ENCODE measurements at regions not wholly inside any gene's neighbourhood (a gene's known extent, or its start where the extent isn't known, plus 50 kb on each side); places are given as distances from the start of the nearest gene placed in this dataset.

DNA sequence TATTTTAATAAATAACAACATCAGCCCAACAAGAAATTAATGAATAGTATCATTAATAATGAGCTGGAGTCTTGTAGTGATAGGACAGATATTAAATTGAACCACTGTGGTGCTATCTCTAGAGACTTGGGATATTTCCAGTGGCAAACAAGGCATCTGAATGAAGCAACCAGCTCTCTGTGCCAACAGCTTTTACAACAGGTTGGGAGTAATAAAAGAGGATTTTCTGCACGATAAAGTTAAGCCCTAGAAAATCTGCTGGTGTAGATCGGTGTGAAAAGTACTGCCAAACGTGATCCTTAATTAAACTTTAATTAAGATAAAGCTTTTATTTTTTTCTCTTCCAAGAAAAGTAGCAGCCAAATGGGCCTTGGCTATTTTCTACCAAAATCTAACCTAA lies 385.5 kb downstream of the NR4A2 start:
- DNase-seq (ENCODE audit: low read depth, low spot score) = no peak
- no TSS peak for BruUV-seq (replicated peaks)
- Histone ChIP-seq H2AFZ (ENCODE audit: low read depth, low read length) (no peak overlapping the region), H3K9me3 (replicated peaks; ENCODE audit: control insufficient read depth, insufficient read depth, low read length) (no peaks in the 10 kb centered on the region), H4K20me1 (replicated peaks; ENCODE audit: control insufficient read depth, extremely low read depth, insufficient read depth, low read length) (no peaks in the 10 kb centered on the region), H3K79me2 (ENCODE audit: control insufficient read depth, insufficient read depth, low read length) (no peaks in the 10 kb centered on the region), H3K36me3 (ENCODE audit: control insufficient read depth in 2 of 2, extremely low read depth in 1 of 2, insufficient read depth in 2 of 2, low read length in 2 of 2) (no peaks in the 10 kb centered on the region), H3K4me1 (ENCODE audit: control insufficient read depth, extremely low read depth, insufficient read depth, low read length) (no peaks in the 10 kb centered on the region), H3K4me2 (ENCODE audit: insufficient read depth, low read length) (no peak overlapping the region), H3K9me1 (replicated peaks; ENCODE audit: control insufficient read depth, extremely low read depth, insufficient read depth, low read length) (no peaks in the 10 kb centered on the region), H3K4me3 (replicated peaks in 1 of 3; ENCODE audit: insufficient read depth in 1 of 3, low read depth in 1 of 3, low read length in 3 of 3) (no peak overlapping the region), H3K27ac (ENCODE audit: insufficient read depth, low read depth, low read length) (no peak overlapping the region), H3K9ac (replicated peaks; ENCODE audit: extremely low read depth, insufficient read depth, low read length) (no peak overlapping the region), H3K27me3 (ENCODE audit: control insufficient read depth in 2 of 2, insufficient read depth in 2 of 2, low read length in 2 of 2) (no peaks in the 10 kb centered on the region)
- ChIA-PET CTCF (no interaction called here), POLR2A (no interaction called here)
- intact Hi-C loops (cut with micrococcal nuclease) = no loop called here
- no peak for FAIRE-seq
- no peak for TF ChIP-seq POLR2AphosphoS5 (IDR thresholded peaks at IDR 0.05; ENCODE audit: insufficient read depth, low read depth, low read length)
- TF ChIP-seq MYC (IDR thresholded peaks at IDR 0.05; ENCODE audit: low read depth, low read length) = no peak
- no peak for TF ChIP-seq JUN (IDR thresholded peaks at IDR 0.05; ENCODE audit: borderline replicate concordance, insufficient read depth, insufficient read length, low read depth)
- no peak for TF ChIP-seq GATA2 (IDR thresholded peaks at IDR 0.05; ENCODE audit: insufficient read depth, insufficient read length, low read depth, low read length)
- TF ChIP-seq EZH2 (IDR thresholded peaks at IDR 0.05; ENCODE audit: borderline replicate concordance, low read depth, low read length, severe bottlenecking) = no peak
- TF ChIP-seq FOS (IDR thresholded peaks at IDR 0.05; ENCODE audit: borderline replicate concordance, insufficient read depth, low read length) = no peak
- no peak for TF ChIP-seq POLR2A (IDR thresholded peaks at IDR 0.05; ENCODE audit: low read depth, low read length)
- TF ChIP-seq, protein P1, sequence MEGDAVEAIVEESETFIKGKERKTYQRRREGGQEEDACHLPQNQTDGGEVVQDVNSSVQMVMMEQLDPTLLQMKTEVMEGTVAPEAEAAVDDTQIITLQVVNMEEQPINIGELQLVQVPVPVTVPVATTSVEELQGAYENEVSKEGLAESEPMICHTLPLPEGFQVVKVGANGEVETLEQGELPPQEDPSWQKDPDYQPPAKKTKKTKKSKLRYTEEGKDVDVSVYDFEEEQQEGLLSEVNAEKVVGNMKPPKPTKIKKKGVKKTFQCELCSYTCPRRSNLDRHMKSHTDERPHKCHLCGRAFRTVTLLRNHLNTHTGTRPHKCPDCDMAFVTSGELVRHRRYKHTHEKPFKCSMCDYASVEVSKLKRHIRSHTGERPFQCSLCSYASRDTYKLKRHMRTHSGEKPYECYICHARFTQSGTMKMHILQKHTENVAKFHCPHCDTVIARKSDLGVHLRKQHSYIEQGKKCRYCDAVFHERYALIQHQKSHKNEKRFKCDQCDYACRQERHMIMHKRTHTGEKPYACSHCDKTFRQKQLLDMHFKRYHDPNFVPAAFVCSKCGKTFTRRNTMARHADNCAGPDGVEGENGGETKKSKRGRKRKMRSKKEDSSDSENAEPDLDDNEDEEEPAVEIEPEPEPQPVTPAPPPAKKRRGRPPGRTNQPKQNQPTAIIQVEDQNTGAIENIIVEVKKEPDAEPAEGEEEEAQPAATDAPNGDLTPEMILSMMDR (IDR thresholded peaks at IDR 0.05; ENCODE audit: extremely low read depth in 1 of 2, insufficient read depth in 1 of 2, low read depth in 1 of 2, low read length in 2 of 2) = no peak
- TF ChIP-seq, protein P2, sequence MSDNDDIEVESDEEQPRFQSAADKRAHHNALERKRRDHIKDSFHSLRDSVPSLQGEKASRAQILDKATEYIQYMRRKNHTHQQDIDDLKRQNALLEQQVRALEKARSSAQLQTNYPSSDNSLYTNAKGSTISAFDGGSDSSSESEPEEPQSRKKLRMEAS (IDR thresholded peaks at IDR 0.05; ENCODE audit: insufficient read depth, insufficient read length) = no peak
- dilution Hi-C loops (cut with MboI; ENCODE audit: extremely low pct_ligation_motif_present, low sequenced_read_pairs) = no loop called here
